ENCODE measurements at regions not wholly inside any gene's neighbourhood (a gene's known extent, or its start where the extent isn't known, plus 50 kb on each side); places are given as distances from the start of the nearest gene placed in this dataset.

DNA sequence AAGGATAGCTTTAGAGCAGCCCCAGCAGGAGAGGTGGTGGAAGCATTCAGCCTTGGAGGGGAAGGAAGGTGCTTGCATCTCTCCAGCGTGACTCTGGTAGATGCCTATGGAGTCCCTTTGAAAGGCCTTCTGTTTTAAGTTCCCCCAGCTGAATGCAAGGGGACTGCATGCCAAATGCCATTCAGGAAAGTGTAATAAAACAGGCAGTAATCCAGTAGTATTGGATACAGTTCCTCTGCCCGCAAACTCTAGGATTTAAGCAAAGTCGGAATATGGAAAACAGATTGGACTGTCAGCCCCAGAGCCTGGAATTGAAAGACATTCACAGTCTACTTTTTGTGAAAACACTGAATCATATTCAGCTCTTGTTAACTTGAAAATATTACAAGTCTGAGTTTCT is 125.2 kb upstream of the GAREM1 start:
- TF ChIP-seq, protein P1, sequence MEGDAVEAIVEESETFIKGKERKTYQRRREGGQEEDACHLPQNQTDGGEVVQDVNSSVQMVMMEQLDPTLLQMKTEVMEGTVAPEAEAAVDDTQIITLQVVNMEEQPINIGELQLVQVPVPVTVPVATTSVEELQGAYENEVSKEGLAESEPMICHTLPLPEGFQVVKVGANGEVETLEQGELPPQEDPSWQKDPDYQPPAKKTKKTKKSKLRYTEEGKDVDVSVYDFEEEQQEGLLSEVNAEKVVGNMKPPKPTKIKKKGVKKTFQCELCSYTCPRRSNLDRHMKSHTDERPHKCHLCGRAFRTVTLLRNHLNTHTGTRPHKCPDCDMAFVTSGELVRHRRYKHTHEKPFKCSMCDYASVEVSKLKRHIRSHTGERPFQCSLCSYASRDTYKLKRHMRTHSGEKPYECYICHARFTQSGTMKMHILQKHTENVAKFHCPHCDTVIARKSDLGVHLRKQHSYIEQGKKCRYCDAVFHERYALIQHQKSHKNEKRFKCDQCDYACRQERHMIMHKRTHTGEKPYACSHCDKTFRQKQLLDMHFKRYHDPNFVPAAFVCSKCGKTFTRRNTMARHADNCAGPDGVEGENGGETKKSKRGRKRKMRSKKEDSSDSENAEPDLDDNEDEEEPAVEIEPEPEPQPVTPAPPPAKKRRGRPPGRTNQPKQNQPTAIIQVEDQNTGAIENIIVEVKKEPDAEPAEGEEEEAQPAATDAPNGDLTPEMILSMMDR (conservative IDR thresholded peaks at IDR 0.05): no peak
- no peak for TF ChIP-seq ZFX (IDR thresholded peaks at IDR 0.05)

All from C4-2B (cell line).